BJ (cell line): ENCODE measurements at regions not wholly inside any gene's neighbourhood (a gene's known extent, or its start where the extent isn't known, plus 50 kb on each side); places are given as distances from the start of the nearest gene placed in this dataset.

Experiments used
- CTCF ChIA-PET: fragments of 350-600 bp; formaldehyde crosslinking; extraction: SDS; loops from one replicate; lab custom pipeline; 2021; ENCODE audit warnings: antibody characterized with exemption, inconsistent platforms; lab: Yijun Ruan, JAX
- POLR2A ChIA-PET: fragments of 300-600 bp; sonication (Branson Sonifier 250); formaldehyde crosslinking; extraction: SDS; loops from one replicate; lab custom pipeline; 2021; ENCODE audit warnings: antibody characterized with exemption; lab: Charles Lee
- DNase-seq: peaks from one replicate; pipeline ENCODE4 v3.0.0-alpha.2; 2011; ENCODE audit warnings: low read depth
- H3K27me3 ChIP-seq: 2 replicates; pipeline ENCODE4 v1.6.0; 2011; ENCODE audit warnings: low read length; ENCODE audit not compliant: control insufficient read depth, insufficient read depth
- H3K36me3 ChIP-seq: 2 replicates; pipeline ENCODE4 v1.5.1; 2011; ENCODE audit warnings: low read length; ENCODE audit not compliant: control insufficient read depth, insufficient read depth
- H3K4me3 ChIP-seq: 2 replicates; pipeline ENCODE4 v1.5.1; 2011; ENCODE audit warnings: low read depth, mild to moderate bottlenecking, control low read depth, low read length
- TF ChIP-seq, protein P1 (sequence below): IDR thresholded peaks from 2 replicates; pipeline ENCODE4 v1.5.1; 2011; ENCODE audit warnings: low read depth, mild to moderate bottlenecking, control low read depth, inconsistent platforms, low read length, moderate library complexity; ENCODE audit not compliant: insufficient read depth

DNA sequence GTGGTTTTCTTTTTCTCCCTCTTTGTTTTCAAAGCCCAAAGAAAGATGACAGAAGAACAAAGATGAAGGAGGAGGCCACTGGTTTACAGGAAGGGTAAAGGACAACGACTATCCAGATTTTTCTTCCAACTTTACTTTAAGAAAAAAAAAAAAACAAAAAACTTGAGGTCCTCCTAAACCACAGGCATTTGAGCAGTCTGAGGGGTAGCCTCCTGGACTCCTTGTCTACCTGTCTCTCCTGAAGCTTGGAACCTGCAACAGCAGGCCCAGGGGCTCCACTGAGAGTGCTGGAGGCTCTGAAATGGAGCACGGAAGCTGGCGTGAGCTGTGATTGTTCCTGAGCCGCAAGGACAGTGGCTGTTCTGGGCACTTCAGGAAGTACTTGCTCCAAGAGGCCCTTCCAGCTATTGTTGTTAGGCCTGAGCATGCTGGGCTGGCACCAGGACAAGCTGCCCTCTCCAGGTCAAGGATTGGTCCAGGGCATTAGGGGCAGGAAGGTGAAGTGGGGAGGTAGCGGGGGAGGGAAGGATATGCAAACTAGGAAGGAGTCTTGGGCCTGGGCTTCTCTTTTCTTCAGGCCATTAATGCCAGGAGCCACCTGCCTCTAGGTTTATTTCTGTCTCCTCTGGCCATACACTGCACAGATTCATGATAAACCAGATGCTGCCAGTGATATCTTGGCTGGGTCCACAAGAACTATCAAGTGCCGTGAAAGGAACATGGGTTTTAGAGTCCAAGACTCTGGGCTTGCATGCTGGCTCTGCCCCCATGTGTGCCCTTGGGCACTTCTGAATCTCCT is 147.3 kb downstream of the CCDC34 start:
- TF ChIP-seq, protein P1, sequence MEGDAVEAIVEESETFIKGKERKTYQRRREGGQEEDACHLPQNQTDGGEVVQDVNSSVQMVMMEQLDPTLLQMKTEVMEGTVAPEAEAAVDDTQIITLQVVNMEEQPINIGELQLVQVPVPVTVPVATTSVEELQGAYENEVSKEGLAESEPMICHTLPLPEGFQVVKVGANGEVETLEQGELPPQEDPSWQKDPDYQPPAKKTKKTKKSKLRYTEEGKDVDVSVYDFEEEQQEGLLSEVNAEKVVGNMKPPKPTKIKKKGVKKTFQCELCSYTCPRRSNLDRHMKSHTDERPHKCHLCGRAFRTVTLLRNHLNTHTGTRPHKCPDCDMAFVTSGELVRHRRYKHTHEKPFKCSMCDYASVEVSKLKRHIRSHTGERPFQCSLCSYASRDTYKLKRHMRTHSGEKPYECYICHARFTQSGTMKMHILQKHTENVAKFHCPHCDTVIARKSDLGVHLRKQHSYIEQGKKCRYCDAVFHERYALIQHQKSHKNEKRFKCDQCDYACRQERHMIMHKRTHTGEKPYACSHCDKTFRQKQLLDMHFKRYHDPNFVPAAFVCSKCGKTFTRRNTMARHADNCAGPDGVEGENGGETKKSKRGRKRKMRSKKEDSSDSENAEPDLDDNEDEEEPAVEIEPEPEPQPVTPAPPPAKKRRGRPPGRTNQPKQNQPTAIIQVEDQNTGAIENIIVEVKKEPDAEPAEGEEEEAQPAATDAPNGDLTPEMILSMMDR, result no peak
- H3K36me3 ChIP-seq, result no peaks in the 10 kb centered on the region
- DNase-seq, result no peak
- no peaks in the 10 kb centered on the region for H3K27me3 ChIP-seq
- CTCF ChIA-PET, result interaction anchor here (0.7 to 0.8 kb wide), 2 partner anchors 18 to 32 kb away, joined by 3 read pairs; no protein-coding TSS in a partner anchor
- H3K4me3 ChIP-seq, result no peak overlapping the region
- POLR2A ChIA-PET, result no interaction called here

DNA sequence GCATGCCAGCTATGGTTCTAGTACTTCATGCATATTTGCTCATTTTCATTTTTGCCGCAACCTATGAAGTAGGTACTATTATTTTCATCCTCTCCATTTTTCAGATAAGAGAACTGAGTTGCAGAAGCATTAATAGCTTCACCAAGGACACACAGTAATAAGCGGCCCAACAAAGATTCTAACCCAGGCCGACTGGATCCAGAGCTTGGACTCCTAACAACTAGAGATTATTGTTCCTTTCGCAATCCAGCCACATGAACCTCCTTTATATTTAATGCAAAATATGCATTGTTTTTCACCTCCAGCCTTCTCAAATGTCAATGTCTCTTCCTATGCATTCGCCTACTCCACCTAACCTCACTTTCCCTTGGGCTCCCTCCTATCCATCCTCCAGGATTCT is 148.3 kb downstream of the CCDC34 start:
- Histone ChIP-seq H3K27me3 (no peaks in the 10 kb centered on the region), H3K36me3 (no peaks in the 10 kb centered on the region), H3K4me3 (no peak overlapping the region)
- TF ChIP-seq, protein P1, result no peak
- ChIA-PET POLR2A (no interaction called here), CTCF (interaction anchor here (0.7 to 1.4 kb wide), 2 partner anchors 81 to 156 kb away, joined by 3 read pairs; no protein-coding TSS in a partner anchor)
- DNase-seq, result no peak

DNA sequence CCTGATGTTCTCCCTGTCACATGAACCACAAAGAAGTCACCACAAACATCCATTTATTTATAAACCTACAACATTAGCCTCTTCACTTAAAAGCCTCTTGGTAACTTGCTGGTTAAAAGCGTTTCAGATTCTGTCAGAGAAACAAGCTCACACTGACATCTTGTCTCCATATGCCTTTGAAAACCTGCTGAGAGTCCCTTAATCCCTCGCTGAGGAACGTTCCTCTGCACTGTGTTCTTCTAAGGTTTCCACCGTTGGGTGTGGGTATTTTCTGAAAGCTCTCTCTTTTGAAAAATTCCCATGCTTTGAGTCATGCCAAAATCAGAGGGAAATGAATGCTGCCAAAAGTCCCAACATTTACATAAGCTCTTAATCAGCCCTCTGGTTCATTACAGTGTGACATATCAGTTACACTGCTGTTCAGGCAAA is 149.8 kb downstream of the CCDC34 start:
- no peaks in the 10 kb centered on the region for H3K36me3 ChIP-seq
- ChIA-PET POLR2A (interaction anchor here (0.7 to 1.0 kb wide), 2 partner anchors 11 to 23 kb away, joined by 3 to 4 read pairs; no protein-coding TSS in a partner anchor), CTCF (interaction anchor here (1.1 to 1.5 kb wide), 6 partner anchors 30 to 285 kb away, joined by 3 to 7 read pairs (median 4); no protein-coding TSS in a partner anchor)
- TF ChIP-seq, protein P1, result no peak
- H3K4me3 ChIP-seq, result no peak overlapping the region
- DNase-seq, result peak; percentile 95
- H3K27me3 ChIP-seq, result no peaks in the 10 kb centered on the region

DNA sequence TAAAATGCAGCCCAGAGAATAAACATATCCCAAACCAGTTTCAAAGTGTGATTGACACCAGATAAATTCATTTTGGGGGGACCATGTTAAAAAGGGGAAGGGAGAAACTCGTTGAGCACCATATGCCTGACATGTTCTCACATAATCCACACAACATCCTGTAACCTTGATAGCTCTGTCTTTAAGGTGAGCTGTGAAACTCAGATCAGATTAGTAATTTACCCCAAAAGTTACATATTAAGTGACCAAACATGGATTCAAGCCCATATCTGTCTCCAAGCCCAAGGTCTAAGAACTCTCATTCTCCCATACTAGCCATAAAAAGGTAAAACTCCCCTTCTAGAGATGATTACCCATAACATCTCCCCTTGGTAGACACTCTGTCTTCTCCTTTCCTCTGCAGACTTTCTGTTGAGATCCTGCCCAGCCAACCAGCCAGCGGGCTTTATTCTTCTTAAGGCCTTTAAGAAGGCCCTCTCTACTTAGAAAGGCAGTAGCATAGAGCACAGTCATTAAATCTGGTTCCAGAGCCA is 150.7 kb downstream of the CCDC34 start:
- Histone ChIP-seq H3K36me3 (no peaks in the 10 kb centered on the region), H3K4me3 (no peak overlapping the region), H3K27me3 (no peaks in the 10 kb centered on the region)
- POLR2A ChIA-PET, result no interaction called here
- TF ChIP-seq, protein P1, result no peak
- DNase-seq, result no peak
- CTCF ChIA-PET, result interaction anchor here (1.2 to 1.4 kb wide), 4 partner anchors 10 to 84 kb away, joined by 3 to 4 read pairs (median 4); no protein-coding TSS in a partner anchor
